Kasumi-1 (cell line): ENCODE measurements at regions not wholly inside any gene's neighbourhood (a gene's known extent, or its start where the extent isn't known, plus 50 kb on each side); places are given as distances from the start of the nearest gene placed in this dataset.

Experiments used
- DNase-seq, 2 experiments: peaks; one replicate each; lab custom pipeline; 2025; lab: John Stamatoyannopoulos, UW

DNA sequence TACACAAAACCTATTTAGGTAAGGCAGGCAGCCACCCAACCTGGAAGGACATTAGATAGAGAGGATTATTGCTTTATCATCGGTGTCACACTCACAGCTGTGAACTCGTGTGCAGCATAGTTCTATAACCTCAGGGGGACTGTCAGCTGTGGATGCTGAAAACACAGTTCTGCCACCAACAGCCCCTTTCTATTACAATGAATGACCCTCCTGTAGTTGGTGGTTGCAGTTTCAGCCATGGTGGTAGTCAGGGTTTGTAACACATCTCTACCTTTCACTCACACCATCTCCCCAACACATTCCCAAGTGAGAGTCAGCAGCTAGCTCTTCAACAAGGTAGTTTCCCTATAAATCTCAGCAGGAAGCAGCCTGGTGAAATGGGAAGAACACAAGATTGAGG, 136.8 kb downstream of the ZC3H11B start:
- no peak for DNase-seq

DNA sequence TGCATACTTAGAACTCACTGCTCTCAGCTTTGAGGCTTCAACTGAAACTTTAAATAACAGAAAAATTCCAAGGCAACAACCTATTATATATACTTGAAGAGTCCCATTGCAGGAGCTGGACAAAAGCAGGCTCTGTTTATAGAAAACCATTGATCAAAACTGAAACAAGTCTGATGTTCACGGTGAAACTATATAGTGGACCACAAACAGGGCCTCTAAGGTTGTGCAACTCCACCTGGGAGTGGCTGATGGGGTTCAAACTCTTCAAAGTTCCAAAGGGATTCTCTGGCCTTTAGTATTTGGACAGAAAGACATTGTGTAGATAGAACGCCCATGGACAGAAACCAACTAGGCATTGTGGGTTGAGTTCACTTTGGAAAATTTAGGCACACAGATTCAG, 140.3 kb downstream of the ZC3H11B start:
- DNase-seq, result no peak

DNA sequence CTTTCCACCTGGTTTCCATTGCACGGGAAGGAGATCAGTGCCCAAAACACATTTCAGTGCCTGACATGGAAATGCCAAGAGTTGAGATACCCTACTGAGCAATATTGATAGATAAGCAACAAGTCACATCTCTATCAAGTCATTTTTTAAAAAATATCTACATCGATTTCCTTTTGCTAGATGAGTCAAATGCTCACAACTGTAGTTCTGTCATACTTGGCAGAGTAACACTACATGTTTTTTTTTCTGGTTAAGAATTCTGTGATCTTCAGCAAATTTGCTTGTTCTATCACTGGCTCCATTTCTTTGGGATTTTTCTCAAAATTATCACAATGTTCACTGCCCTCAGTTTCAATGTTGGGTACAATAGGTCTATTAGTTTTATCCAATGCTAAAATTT, 145.4 kb downstream of the ZC3H11B start:
- DNase-seq, result no peak

DNA sequence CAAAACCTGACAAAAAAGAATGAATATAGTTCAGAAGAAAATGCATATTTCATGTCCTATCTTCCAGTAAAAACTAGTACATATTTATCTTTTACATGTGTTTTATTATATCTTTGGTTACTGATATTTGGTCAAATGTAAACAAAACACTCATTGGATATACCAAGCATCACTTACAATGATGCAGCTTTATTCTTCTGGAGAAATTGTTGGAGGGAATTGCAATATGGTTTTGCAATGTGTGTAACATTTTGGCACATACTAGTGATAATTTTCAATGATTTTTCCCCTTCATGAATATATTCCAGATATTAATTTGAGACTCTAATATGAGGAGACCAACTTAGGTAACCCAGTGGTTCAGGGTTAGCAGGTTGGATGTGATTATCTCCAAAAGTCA, 146.1 kb downstream of the ZC3H11B start:
- DNase-seq, result no peak

DNA sequence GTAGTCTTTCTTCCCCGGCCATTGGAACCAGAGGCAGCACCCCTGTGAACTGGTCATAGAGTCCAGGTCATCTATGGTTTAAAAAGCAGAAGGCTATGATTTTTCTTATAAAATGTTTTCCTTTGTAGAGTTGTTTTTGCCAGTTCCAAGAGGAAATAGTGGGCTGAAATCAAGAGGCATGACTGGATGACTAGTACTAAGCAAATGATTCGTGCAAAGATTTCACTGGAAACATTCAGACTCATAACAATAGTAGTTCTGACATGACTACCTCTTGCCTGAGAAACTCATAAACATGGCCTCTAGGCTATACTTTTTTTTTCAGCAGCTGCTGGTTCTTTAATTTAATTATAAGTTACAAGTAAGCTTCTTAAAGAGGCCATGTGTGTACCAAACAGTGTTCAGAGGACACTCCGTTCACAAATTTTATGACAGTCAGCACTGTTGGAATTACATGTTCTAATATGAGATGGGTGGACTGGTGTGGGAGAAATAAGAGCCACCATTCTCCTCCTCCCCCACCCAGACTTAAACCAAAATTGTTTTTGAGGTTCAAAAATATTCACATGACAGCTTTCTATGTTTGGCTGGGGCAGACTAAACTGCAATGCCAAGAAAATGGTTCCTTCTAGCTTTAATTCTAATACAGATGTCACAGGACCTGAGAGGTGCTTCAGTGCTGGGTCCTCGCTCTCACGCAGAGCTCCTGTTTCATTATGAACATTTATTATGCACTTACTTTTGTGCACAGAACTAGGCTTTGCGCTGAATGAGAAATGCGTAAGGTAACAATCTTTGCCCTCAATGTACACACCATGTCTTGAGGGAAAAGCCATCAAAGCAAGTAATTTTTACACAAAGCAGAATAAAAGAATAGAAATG, 147.5 kb downstream of the ZC3H11B start:
- DNase-seq, result no peak

DNA sequence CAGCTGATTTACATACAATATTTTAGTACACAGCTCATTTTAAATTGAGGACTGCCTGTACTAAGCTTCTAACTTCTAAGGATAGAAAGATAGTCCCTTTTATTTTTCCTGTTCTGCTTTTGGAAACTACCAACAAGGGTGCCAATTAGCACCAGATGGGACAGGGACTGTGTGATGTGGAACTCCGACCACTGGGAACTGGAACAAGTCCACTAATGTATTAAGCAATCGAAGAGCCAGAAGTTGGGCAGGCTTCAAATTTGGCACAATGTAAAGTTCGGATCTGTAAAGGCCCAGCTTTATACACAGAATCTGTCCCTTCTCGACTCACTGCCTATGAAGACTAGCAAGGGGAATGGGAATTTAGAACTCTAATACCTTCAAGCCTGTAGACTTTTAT, 149.3 kb downstream of the ZC3H11B start:
- DNase-seq, result no peak

DNA sequence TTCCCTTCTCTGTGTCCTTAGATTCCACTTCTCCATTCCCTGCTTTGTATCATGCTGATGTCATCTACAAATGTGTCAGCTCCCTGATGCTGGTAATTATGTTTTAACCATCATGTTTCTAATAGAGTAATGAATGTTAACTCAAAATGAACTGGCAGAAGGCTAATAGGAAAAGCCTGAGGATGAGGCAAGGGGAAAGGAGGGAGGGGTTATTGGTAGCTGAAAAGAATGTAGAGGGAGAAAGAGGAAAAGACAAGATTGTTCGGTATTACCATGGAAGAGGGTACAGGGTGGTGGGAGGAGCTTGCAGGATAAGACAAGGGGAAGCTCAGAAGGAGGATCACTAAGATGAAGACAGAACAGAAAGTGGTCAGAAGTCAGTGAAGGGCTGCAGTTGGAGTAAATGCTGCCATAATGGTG, 150.9 kb downstream of the ZC3H11B start:
- DNase-seq, result no peak

DNA sequence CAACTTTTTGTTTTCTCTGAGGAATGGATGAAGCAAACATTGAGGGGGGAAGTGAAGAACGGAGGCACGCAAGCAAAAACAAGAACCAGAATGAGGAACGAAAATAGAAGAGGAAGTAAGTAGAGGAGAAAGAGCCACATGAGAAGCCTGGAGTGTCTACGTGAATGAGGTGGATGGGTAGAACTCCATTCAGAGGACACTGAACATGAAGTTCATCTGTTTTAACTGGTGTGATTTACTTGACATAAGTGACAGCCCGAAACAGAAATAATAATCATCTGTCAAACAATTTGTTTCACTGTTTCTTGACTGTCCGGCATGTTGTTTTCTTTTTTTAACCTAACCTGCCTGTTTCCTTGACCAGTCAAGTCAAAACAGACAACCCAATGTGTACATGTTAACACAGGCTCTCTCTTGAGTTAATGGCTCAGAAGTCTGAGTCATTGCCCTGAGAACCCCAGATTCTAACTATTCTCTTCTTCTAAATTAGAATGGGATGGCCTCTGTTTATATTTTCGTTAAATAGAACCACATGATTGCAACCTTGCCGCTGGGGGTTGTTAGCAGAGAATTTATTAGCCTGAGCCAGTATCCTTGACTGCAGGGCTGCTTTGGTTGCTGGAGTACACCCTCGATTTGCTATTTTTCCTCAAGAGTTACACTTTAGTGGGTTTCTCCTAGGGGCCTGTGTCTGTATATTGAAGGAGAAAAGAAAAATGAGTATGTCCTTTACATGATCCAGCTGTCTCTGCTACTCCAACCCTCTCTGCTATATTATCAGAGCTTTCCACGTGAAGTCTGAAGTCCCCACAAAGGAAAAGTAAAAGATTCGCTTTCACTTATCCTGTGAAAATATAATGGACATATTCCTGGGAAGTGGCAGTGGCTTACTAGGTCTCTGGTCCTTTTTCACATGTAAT, 151.7 kb downstream of the ZC3H11B start:
- peak; percentile 73 to 85 for DNase-seq

DNA sequence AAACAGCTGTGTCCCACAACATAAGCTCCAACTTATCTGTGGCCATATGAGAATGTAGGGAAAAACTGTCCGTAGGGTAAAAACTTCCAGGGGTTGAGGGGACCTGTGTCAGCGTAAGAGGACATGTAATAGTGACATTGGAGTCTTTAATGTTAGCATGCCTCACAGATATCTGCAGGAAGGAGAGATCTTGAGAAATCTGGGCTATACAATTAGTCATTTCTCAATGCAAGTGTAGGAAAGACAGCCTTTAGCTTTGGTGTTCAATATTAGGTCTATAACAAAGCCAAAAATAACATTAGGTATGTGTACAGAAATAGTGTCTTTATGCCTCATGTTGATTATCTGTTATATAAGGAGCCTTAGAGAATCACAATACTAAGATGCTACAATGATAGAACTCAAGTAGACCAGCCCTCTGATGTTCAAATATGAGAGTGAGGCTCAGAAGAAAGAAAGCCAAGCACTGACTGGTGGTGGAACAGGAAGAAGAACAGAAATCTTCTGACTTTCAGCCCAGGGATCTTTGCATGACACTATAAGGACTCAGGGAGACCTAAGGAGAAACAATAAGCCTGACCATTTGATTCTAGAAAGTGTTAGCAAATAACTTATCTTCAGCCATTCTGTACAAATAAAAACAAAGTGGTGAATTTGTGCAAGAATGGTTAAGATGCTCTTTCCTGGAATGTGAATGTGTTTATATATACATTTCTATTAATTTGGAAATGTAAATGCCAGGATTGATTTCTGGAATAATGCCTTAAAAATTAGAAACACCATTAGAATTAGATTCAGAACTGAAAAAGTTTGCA, 152.6 kb downstream of the ZC3H11B start:
- peak in 1 of 2 experiments; percentile 6 for DNase-seq

DNA sequence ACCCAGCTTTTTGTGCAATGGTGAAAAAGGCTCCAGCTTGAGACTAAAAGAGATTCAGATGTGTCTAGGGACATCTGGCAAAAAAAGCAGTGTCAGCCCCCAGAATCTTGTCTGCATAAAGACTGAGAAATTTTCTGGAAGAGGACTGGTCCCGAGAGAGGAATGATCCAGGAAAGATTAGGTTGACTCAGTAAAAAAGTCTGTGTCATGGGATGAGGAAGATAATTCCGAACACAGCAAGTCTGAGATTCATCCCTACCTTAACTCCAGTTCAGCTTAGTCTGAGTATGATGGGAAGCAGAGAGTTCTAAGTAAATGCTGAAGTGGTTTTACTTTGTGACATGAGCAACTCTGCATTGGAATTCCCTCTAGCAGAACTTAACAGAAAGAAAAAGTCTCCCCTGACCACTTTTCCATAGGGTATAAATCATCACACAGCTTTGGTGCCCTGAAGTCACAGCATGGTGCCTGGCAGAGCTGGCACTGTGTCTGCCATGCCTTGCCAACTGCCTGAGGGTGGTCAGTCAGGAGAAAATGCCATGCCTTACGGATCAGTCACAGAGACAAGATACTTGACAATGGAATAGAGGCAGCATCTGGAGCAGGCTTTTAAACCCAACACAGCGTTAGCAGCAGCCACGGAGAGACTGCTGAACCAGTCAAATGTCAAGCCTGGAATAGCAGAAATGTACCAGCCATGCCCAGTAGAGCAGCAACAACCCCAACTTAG, 153.4 kb downstream of the ZC3H11B start:
- no peak for DNase-seq

DNA sequence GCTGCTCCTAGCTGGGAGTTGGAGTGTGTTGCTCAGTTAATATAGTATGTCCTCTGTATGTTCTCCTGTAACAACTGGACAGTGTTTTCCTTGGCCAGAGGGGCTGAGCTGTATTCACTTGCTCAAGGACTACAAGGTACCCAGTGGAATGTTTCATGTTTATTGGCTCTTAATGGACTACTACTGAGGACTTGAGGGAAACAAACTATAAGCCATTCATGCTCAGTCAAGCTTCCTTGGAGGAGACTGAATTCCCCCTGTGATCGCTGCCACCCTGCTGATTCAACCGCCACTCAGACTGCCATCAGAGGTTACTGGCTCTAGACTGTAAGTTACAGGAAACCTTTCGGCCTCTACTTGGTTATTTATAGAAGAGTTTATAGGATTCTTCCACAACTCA, 166.6 kb downstream of the ZC3H11B start:
- no peak for DNase-seq

DNA sequence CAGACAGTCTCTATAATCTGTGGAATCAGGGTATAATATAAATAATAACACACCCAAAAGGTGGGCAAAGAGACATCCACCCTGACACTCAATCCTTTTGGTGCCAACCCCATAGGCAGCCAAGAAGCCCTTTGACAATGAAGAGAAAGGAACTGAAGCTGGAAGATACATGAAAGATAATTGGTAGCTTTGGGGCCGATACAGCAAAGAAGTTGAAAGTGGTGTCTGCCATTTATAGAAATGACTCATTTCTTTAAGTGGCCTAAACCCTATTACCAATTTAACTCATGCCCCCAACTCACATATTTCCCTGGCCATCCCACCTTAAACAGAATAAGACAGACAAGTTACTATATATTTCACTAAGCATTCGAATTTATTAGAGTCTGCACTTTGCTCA, 167.0 kb downstream of the ZC3H11B start:
- DNase-seq, result no peak

DNA sequence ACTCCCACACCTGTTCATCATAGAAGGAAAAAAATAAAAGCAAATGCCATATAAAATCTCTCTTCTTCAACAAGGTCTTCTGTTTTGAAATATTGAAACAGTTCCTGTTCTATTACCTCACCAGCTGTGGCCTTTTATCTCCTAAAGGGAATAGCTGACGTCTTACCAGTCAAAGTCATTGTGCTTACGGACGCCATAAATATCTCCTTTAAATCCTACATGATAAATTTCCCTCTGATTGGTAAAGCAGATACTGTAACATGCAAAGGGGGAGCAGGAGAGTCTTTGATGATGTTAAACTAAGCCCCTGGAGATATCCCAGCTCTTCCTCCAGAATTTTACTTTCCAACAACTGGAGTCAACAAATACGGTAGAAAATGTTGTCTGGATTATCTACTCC, 168.4 kb downstream of the ZC3H11B start:
- no peak for DNase-seq

DNA sequence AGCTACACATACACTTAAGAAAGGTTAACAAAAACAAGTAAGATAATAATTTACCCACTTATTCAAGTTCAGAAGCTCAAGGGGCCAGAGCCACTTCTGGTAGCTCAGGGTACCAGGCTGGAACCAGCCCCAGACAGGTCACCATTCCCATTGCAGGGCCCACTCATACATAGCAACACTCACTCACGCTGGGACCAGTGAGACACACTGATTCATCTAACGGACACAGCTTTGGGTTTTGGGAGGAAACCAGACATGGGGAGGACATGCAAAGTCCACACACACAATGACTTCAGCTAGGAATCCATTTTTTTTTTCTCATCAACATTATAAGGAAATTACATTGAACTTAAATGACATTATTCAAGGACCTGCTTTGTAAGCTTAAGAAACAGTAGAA, 169.1 kb downstream of the ZC3H11B start:
- DNase-seq, result no peak

DNA sequence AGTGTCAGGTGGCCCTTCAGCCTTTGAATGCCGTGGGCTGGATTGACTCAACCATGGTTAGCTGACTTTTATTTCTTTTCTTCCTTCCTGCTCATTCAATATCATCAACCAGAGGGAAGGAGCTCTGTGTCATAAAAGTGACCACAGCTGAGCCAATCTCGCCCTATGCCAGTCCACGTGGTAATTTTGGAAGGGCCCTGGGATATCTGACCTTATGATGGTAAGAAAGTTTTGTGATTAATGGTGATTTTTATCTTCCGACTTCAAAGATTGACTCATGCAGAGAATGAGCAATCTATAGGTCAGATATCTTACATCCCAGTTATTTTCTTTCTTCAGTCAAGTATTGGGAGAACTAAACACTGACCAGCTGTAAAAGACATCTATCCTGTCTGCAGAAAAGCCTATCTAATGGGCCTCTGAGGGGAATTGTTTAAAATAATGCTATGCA, 170.3 kb downstream of the ZC3H11B start:
- no peak for DNase-seq

DNA sequence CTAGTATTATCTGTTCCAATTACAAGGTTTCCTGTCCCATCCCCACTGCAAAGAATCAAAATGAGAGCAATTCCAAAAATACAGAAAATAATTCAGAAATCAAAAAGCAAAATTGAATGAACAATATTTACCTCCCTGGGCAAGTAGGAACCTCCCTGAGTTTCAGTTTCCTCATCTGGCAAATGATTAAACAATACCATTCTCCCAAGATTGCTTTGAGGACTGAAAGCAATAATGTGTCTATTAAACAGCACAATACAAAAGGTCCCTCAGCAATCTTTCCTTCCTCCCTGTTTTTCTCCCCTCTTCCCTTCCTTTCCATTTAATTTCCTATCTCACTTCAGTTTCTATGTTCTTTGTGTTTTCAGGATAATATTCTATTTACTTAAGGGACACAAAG, 171.0 kb downstream of the ZC3H11B start:
- no peak for DNase-seq

DNA sequence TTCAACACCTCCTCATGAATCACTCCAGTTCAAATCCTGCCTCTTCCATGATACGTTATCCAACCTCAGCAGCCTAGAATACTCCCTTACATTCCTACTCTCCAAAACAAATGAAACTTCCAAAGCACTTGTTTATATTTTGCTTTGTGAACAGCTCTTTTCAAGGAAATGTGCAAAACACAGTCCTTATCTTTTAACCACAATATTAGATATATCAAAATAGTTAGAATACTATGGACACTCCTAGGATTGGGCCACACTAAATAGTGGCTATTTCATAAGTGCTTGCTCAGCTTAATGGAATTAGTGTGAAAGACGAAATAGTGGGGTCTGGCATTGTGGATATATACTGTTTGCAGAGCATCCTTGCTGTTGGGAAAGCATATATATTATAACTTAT, 173.5 kb downstream of the ZC3H11B start:
- DNase-seq, result no peak

DNA sequence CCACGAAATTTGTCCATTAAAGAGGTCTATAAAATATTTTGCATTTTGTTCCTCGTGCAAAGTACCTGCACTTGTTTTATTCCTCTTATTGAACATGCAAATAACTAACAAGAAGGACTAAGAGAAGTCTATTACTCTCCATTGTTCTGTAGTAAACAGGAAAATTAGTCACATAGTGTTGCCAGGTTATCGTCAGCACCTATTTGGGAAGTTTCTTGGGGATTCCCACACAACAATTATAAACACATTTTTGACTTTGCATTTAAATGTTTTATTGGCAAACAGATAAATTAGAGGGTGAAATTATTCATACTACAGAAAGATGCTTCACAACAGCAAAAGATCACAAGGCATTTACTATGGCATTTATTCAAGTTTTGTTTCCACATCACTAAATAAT, 174.5 kb downstream of the ZC3H11B start:
- no peak for DNase-seq

DNA sequence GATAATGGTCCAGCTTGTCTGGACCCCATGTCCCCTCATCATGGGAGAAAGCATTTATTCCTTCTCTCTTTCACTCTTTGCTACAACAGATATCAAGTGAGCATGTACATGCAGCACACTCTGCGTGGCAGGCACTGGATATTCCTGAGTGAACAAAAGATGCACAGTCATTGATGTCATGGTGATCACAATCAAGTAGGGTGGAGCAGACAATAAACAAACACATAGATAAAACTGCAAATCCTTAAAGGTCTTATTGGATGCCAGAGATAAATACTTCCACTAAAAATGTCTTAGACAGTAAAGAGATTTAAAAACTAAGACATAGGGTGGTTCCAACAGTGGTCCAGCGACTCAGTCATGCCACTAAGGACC, 178.0 kb downstream of the ZC3H11B start:
- DNase-seq, result no peak

DNA sequence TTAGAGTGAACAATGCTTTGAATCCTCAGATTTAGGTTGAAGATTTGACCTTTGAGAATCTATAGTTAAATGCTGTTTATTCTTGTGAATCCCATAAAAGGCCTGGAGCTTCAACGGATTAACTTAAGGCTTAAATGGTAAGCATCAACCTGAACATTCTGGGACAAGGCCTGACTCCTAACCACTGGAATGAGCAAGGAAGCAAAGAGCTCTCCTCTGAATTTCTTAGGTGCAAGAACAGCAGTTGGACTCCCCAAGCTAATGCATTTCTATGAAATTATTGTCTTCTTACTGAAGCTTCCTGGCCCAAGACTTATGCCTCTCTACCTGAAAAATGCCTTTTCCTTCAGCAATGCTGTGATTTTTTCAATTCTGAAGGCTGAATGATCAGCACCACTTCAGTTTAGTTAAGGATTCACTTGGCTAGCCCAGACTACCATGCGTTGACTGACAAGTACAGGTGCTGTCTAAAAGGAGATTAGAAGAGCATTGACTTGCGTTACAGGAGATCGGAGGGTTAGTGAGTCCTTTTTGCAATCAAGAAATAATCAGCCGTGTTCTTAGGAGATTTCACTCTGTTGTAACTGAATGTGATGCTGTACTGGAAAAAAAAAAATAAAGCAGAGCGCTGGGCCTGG, 178.5 kb downstream of the ZC3H11B start:
- no peak for DNase-seq
